CD4-positive, alpha-beta T cell (primary cell): ENCODE measurements at regions not wholly inside any gene's neighbourhood (a gene's known extent, or its start where the extent isn't known, plus 50 kb on each side); places are given as distances from the start of the nearest gene placed in this dataset.

Source experiments
- ATAC-seq: fragments of 200-7000 bp; cut with Tn5 transposase; one replicate; pipeline ENCODE4 v1.10.0; 2022; ENCODE audit warnings: mild to moderate bottlenecking; ENCODE audit not compliant: poor library complexity
- CTCF ChIA-PET: fragments of 350-600 bp; sonication (Branson Sonifier 250); formaldehyde crosslinking; loops from one replicate; lab custom pipeline; 2021; ENCODE audit warnings: antibody characterized with exemption, inconsistent platforms; lab: Charles Lee
- POLR2A ChIA-PET: fragments of 350-600 bp; sonication (Branson Sonifier 250); formaldehyde crosslinking; loops from one replicate; lab custom pipeline; 2021; ENCODE audit warnings: antibody characterized with exemption, inconsistent platforms; lab: Charles Lee
- DNase-seq, 14 experiments: peaks; one replicate each; pipeline ENCODE4 v3.0.0-alpha.2; 2013 to 2020; ENCODE audit warnings: mixed read lengths in 2 of 14
- H3K27ac ChIP-seq, 2 donors: one replicate each; pipeline versions ENCODE4 v1.5.1 to v1.7.0; 2013; ENCODE audit warnings: low read length in 2 of 2, low read depth in 1 of 2, mild to moderate bottlenecking in 1 of 2
- H3K27me3 ChIP-seq, 2 experiments: 1 replicate in 1 of 2; 2 replicates in 1 of 2; pipeline versions ENCODE4 v1.6.1 to v1.7.0; 2013; ENCODE audit warnings: low read length in 2 of 2, control low read depth in 1 of 2, mild to moderate bottlenecking in 1 of 2, moderate library complexity in 1 of 2; ENCODE audit not compliant: insufficient read depth in 2 of 2, control insufficient read depth in 1 of 2
- H3K36me3 ChIP-seq: one replicate; pipeline ENCODE4 v1.6.1; 2013; ENCODE audit warnings: low read length, control low read depth; ENCODE audit not compliant: insufficient read depth
- H3K4me1 ChIP-seq: one replicate; pipeline ENCODE4 v1.6.1; 2013; ENCODE audit warnings: low read length, control low read depth; ENCODE audit not compliant: insufficient read depth
- H3K4me3 ChIP-seq: one replicate; pipeline ENCODE4 v1.5.1; 2013; ENCODE audit warnings: mild to moderate bottlenecking, low read length, moderate library complexity
- H3K9me3 ChIP-seq, 2 experiments: 1 replicate in 1 of 2; 2 replicates in 1 of 2; pipeline versions ENCODE4 v1.6.1 to v1.7.0; 2013; ENCODE audit warnings: low read length in 2 of 2, mild to moderate bottlenecking in 2 of 2, control low read depth in 1 of 2, moderate library complexity in 1 of 2; ENCODE audit not compliant: control insufficient read depth in 1 of 2, insufficient read depth in 1 of 2
- H3K27ac Mint-ChIP-seq: one replicate; pipeline ENCODE4 v1.8.0; 2020; ENCODE audit warnings: mixed read lengths
- H3K27me3 Mint-ChIP-seq: one replicate; pipeline ENCODE4 v1.8.0; 2021; ENCODE audit warnings: mixed read lengths
- H3K36me3 Mint-ChIP-seq: one replicate; pipeline ENCODE4 v1.8.0; 2021; ENCODE audit warnings: low read depth, mixed read lengths
- H3K4me1 Mint-ChIP-seq: one replicate; pipeline ENCODE4 v1.8.0; 2021; ENCODE audit warnings: low read depth, mixed read lengths
- H3K4me3 Mint-ChIP-seq: one replicate; pipeline ENCODE4 v1.8.0; 2020; ENCODE audit warnings: mild to moderate bottlenecking, mixed read lengths
- H3K9me3 Mint-ChIP-seq: one replicate; pipeline ENCODE4 v1.8.0; 2020; ENCODE audit warnings: mixed read lengths
- intact Hi-C, 2 experiments: fragments of 100-400 bp; cut with DNase I in 1 of 2; cut with micrococcal nuclease in 1 of 2; formaldehyde crosslinking; loops; one replicate each; pipeline versions ENCODE4 v1.15.1 to v1.9.0; 2023 to 2025; cut with DNase I, micrococcal nuclease
- TF ChIP-seq, protein P1 (sequence below): fragments of 200-600 bp; IDR thresholded peaks from one replicate; pipeline ENCODE4 v1.8.0; 2022; ENCODE audit warnings: antibody characterized with exemption, mild to moderate bottlenecking

DNA sequence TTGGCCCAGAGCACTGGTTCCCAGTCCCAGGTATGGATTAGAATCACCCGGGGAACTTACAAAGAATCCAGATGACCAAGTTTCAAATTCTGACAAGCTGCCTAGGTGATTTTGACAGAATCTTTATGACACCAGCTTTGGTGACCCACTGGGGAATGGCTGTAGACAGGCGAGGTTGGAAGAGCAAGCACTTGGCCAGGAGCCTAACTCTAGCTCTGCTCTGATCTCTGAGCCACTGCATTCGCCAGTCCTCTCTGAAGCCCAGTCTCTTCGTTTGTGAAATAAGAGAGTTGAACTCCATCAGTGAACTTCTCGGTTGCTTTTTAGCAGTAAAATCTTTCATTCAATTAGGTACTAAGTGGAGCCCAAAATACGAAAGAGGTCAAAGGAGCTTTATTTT is 161.2 kb downstream of the VEGFA start:
- Histone ChIP-seq H3K9me3 (no peaks in the 10 kb centered on the region), H3K27ac (no peak overlapping the region), H3K27me3 (no peaks in the 10 kb centered on the region), H3K4me1 (peaks cover 3% of the 10 kb centered on the region), H3K4me3 (no peak overlapping the region), H3K36me3 (no peaks in the 10 kb centered on the region)
- intact Hi-C loops: no loop called here
- H3K4me1 Mint-ChIP-seq: peaks cover 19% of the 10 kb centered on the region
- DNase-seq (no peak), ATAC-seq (no peak)
- TF ChIP-seq, protein P1, sequence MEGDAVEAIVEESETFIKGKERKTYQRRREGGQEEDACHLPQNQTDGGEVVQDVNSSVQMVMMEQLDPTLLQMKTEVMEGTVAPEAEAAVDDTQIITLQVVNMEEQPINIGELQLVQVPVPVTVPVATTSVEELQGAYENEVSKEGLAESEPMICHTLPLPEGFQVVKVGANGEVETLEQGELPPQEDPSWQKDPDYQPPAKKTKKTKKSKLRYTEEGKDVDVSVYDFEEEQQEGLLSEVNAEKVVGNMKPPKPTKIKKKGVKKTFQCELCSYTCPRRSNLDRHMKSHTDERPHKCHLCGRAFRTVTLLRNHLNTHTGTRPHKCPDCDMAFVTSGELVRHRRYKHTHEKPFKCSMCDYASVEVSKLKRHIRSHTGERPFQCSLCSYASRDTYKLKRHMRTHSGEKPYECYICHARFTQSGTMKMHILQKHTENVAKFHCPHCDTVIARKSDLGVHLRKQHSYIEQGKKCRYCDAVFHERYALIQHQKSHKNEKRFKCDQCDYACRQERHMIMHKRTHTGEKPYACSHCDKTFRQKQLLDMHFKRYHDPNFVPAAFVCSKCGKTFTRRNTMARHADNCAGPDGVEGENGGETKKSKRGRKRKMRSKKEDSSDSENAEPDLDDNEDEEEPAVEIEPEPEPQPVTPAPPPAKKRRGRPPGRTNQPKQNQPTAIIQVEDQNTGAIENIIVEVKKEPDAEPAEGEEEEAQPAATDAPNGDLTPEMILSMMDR: no peak
- no peaks in the 10 kb centered on the region for H3K9me3 Mint-ChIP-seq
- no peak overlapping the region for H3K4me3 Mint-ChIP-seq
- ChIA-PET POLR2A (no interaction called here), CTCF (interaction anchor here (1.0 kb wide), 1 partner anchor 28 kb away, joined by 3 read pairs; no protein-coding TSS in a partner anchor)
- no peaks in the 10 kb centered on the region for H3K27me3 Mint-ChIP-seq
- no peaks in the 10 kb centered on the region for H3K36me3 Mint-ChIP-seq
- H3K27ac Mint-ChIP-seq: no peak overlapping the region

DNA sequence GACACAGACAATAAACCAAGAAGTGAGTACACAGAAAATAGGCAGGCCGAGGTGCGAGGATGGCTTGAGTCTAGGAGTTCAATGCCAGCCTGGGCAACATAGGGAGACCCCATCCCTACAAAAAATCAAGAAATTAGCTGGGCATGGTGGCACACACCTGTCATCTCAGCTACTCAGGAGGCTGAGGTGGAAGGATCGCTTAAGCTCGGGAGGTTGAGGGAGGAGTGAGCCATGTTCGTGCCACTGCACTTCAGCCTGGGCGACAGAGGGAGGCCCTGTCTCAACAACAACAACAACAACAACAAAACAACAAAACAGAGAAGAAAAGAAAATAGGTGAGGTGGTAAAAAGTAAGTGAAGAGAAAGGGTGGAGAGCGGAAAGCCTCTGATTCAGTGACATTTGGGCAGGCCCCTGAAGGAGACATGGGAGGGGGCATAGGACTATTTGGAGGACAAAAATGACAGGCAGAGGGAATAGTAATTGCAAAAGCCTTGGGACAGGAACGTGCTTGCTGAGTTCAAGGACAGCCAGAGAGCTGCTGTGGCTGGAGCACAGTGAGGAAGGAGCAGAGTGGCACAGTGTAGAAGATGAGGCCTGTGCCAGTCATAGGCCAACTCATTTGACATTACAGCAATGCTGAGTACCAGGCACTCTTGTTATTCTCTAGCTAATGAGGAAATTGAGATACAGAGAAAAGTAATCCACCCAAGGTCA is 160.6 kb downstream of the VEGFA start:
- no peak overlapping the region for H3K4me3 ChIP-seq
- Mint-ChIP-seq H3K4me1 (peaks cover 20% of the 10 kb centered on the region), H3K27ac (no peak overlapping the region), H3K27me3 (no peaks in the 10 kb centered on the region), H3K4me3 (no peak overlapping the region), H3K36me3 (no peaks in the 10 kb centered on the region), H3K9me3 (no peaks in the 10 kb centered on the region)
- H3K4me1 ChIP-seq: peaks cover 3% of the 10 kb centered on the region
- H3K27ac ChIP-seq: no peak overlapping the region
- ChIA-PET POLR2A (no interaction called here), CTCF (interaction anchor here (1.0 kb wide), 1 partner anchor 28 kb away, joined by 3 read pairs; no protein-coding TSS in a partner anchor)
- DNase-seq (no peak), ATAC-seq (no peak)
- intact Hi-C loops: no loop called here
- H3K9me3 ChIP-seq: no peaks in the 10 kb centered on the region
- no peaks in the 10 kb centered on the region for H3K27me3 ChIP-seq
- no peaks in the 10 kb centered on the region for H3K36me3 ChIP-seq
- TF ChIP-seq, protein P1: no peak

DNA sequence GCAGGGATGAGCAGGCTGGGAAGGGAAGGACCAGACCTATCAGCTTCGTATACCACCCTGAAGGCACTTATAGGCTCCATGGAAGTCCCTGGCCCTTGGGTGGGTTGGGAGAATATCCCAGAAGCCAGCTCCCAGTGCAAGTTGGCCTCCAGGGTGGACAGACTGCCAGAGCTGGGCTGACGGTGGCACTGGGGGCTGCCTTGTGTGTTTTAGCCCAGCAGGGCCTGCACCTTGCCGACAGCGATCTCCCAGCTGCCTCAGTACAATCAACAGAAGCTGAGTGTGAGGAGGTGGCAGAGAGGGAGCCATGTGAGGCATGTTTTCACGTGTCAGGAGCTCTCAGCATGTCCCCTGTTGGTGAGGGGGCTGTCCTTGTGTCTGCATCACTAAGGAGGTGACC is 159.5 kb downstream of the VEGFA start:
- no peak overlapping the region for H3K4me3 Mint-ChIP-seq
- ChIA-PET CTCF (no interaction called here), POLR2A (no interaction called here)
- TF ChIP-seq, protein P1: no peak
- H3K4me1 ChIP-seq: peaks cover 4% of the 10 kb centered on the region
- no peaks in the 10 kb centered on the region for H3K9me3 Mint-ChIP-seq
- intact Hi-C loops: no loop called here
- H3K4me1 Mint-ChIP-seq: peaks cover 26% of the 10 kb centered on the region
- H3K27ac Mint-ChIP-seq: no peak overlapping the region
- H3K36me3 ChIP-seq: no peaks in the 10 kb centered on the region
- no peak for DNase-seq
- ATAC-seq: no peak
- no peaks in the 10 kb centered on the region for H3K9me3 ChIP-seq
- H3K4me3 ChIP-seq: no peak overlapping the region
- H3K36me3 Mint-ChIP-seq: no peaks in the 10 kb centered on the region
- no peaks in the 10 kb centered on the region for H3K27me3 Mint-ChIP-seq
- no peak overlapping the region for H3K27ac ChIP-seq
- no peaks in the 10 kb centered on the region for H3K27me3 ChIP-seq
